ENCODE measurements at regions not wholly inside any gene's neighbourhood (a gene's known extent, or its start where the extent isn't known, plus 50 kb on each side); places are given as distances from the start of the nearest gene placed in this dataset.

GRCh38 chr13:34512817-34513216 is 429.3 kb upstream of the NBEA start:
- DNase-seq, result no peak

DNA sequence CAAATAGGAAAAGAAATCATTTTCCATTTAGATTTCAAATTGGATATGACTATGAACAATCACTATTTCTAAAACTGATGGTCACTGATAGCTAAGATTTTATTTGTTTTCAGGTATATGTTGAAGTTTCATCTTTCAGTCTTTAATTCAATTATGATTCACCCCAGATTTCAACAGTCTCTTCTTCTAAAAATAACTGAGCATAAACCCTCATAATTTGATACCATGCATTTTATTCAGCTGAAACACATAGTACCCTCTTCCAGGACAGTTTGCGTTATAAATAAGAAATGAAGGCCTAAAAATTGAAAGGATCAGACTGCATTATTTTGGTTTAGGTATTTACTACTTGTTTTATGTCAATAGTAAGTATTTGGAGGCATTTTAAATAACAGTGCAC is 428.5 kb upstream of the NBEA start:
- DNase-seq, result no peak

DNA sequence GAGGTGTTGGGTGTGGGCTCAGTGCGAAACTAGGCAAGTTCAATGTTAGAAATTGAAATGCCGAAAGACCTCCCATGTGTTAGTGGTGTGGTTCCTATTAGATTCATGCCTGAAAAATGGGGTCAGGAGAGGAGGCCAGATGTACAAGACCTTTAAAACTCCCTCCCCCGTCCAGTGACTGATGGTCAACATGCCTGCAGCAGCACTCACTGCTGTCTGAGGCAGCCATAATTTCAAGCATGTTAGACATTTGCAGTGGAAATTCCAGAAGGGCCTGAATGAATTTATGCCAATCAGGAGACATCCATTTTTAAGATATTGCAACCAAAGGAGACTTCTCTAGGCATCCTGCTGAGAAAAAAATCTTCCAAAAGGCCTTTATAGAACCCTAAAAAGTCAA is 426.9 kb upstream of the NBEA start:
- no peak for DNase-seq

GRCh38 chr13:34521171-34521570 is 420.9 kb upstream of the NBEA start:
- no peak for DNase-seq

- no peak for DNase-seq
These were observed 419.3 kb upstream of the NBEA start for GRCh38 chr13:34522808-34523207.

DNA sequence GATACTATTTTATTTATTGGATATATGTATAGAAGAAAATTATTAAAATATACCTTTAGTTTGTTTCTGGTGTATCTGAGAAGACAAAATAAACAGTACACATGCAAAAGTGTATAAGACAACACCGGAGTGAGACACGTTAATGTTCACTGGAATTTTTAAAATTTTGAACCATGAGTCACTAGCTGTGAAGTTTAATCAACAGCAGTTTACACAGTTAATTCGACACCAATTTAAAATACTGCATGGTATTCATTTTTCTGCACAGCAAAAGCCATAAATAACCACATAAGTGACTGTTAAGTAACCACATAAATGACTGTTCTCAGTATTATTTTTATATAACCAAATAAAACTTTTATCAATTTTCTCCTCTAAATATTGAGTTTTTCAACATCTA is 418.7 kb upstream of the NBEA start:
- no peak for DNase-seq

GRCh38 chr13:34533941-34534340 is 408.1 kb upstream of the NBEA start:
- DNase-seq, result no peak

DNA sequence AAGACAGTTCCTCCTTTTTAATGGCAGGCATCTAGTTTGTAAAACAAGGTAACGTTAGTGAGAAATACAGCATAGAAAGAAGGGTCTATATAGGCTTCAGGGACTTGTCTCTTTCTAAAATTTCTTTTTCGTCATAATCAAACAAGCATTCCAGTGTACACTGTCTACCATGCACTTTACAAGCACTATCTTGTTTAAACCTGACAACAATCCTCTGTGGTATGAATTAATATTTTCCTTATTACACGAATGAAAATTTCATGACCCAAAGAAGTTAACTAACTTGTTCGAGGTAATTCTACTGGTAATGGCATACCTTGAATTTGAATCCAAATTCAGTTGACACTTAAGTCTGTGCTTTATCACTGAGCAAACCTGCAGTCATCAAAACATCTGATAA is 399.7 kb upstream of the NBEA start:
- DNase-seq, result no peak

DNA sequence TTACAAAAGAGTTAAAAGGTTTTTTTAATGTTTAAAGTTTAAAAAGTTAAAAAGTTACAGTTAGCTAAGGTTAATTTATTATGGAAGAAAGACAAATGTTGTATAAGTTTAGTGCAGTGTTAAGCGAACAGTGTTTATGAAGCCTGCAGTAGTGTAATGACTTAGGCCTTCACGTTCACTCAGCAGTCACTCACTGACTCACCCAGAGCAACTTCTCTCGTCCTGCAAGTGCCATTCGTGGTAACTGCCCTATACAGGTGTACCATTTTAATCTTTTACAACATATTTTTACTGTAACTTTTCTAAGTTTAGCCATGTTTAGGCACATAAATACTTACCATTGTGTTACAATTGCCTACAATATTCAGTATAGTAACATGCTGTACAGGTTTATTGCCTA is 398.2 kb upstream of the NBEA start:
- no peak for DNase-seq

DNA sequence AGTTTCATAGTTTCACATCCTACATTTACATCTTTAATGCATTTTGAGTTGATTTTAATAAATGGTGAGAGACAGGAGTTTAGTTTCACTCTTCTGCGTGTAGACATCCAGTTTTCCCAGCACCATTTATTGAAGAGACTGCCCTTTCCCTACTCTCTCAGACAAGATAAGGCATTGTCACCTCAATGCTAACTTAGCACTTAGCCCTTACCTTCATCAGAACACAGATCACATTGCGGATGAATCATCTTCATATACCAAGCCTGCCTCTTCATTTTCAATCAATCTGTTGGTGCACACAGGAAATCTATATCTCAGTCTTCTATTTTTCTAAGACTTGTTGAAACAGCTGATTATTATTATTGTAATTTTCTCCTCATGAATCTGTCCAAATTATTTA is 396.6 kb upstream of the NBEA start:
- DNase-seq, result no peak

DNA sequence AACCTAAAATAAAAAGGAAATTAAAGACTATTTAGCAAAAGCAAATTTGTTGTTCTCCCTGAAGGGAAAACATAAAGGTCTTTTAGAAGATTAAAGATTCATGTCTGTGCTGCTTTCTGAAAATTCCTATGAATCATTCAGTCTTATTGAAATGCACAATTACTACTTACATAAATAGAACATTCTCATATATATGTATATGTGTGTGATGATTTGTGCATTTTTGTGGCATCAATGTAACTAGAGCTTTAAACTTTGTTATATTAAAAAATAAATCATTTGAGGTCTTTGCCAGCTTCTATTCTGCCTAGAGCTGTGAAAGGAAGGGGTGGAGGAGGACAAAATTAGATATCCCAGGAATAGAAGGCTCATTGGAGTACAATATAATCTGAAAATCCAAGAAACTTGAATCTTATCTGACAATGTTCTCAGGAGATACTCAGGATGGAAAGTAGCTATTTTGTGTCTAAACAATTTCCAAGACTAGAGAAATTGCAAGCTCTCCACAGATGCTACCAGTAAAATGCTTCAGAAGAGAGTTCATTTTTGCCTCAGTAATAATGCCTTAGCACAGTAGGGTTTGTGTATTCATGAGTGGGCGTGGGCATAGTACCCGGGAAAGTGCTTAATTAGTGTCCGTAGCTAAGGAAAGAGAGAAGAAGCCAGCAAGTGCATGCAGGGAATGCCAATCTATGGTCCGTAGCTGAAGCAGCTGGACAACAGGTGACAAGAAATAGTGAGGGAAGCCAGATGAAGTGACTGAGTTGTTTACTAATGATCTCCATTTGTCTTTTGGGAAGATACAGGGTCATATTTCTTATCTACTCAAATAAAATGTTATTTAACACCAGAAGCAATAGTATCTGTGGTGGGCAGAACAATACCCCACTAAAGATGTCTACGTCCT is 395.5 kb upstream of the NBEA start:
- no peak for DNase-seq

DNA sequence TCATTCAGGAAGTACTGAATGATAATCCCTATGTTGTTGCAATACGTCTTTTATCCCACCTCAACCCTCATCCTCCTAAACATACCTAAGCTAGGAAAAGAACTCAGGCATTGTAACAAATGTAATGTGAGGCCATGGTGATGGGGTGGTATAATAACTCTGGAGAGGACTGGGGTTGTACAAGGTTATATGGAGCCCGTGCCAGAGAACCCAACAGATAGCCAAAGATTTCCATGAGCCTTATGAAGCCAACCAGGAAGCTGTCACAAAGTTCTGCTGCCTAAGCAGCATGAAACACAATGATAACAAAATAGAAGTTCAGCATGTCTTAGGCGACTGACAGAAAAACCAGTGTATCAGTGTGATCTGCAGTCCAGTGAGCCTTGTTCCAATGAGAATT is 394.1 kb upstream of the NBEA start:
- DNase-seq, result no peak

GRCh38 chr13:34553376-34553775 is 388.7 kb upstream of the NBEA start:
- DNase-seq, result no peak

DNA sequence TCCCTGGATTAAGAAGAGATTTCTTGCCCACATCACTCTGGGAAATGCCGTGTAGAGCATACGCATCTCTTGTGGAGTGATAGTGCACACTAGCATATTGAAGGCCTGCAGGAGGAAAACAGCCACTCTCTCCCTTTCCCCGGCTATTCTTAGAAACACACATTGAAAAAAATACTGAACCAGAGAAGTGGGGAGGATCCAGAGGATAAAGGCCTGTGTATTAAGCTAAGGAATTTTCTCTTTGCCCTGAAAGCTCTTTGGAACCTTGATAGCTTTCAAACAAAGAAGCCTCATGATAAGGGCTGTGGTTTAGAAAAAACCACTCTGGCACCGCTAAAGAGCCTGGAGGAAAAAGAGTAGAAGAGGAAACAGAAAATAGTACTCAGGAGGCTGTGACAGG is 386.1 kb upstream of the NBEA start:
- DNase-seq, result no peak

DNA sequence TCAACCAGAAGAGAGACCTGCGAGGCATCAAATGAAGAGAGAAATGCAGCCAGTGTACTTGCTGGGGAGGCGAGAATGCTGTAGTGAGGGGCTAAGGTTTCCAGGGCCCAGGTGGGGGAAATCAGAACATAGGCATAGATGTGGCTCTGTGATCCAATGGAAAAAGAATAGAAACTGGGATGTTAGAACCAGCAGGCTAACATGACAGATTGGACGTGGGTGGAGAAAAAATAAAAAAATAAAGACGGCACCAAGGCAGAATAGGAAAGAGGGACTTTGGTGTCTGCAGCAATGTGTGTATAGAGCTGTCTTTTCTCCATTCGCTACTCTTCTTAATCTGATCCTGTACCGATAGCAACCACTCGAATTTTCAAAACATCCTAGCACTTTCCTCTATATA is 381.0 kb upstream of the NBEA start:
- DNase-seq, result no peak

GRCh38 chr13:34567597-34567996 is 374.5 kb upstream of the NBEA start:
- no peak for DNase-seq

- DNase-seq, result no peak
These were observed 371.2 kb upstream of the NBEA start for GRCh38 chr13:34570698-34571353.

GRCh38 chr13:34571716-34572115 is 370.4 kb upstream of the NBEA start:
- DNase-seq, result no peak

DNA sequence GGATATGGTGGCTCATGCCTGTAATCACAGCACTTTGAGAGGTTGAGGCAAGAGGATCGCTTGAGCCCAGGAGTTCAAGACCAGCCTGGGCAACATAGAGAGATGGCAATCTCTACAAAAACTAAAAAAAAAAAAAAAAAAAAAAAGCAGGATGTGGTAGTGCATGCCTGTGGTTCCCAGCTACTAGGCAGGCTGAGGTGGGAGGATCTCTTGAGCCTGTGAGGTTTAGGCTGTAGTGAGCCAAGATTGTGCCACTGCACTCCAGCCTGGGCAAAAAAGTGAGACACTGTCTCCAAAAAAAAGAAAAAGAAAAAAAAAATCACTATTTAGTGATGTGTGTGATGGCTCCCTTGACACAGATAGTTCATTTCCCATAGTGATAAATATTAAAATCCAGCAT is 365.0 kb upstream of the NBEA start:
- no peak for DNase-seq

DNA sequence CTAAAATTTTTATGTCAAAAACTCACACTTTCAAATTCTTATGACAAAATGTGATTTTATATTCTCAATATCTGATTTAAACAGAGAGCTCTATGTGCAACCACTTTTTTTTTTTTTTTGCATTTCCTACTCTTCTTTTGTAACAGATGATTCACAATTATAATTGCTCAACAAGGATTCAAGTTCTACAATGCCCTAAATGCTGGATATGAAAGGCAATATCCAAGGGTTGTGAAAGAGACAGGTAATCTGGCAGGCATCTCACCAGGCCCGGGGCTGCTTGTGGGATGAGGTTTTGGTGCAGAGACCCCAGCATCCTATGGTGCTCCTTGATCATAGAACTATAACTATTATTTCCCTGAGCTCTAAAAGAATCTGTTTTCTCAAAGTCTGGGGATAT is 363.6 kb upstream of the NBEA start:
- DNase-seq, result no peak

DNA sequence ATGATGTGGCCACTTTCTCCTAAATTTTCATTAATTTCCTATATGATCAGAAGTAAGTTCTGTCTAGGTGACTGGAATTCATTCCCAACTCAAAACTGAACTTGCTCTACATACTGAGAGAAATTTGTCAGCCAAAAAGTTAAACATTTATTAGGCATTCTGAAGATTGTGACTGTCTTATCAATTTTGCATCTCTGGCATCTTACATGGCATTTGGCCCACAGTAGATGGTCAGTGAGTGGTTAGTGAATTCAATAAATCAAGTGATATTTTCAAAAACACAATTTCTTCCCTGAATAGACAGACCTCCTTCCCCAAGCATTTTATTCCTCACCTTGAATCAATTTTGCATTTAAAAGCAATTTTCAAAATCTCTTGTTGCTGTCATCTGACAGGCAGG is 363.2 kb upstream of the NBEA start:
- no peak for DNase-seq

GRCh38 chr13:34583181-34583580 is 358.9 kb upstream of the NBEA start:
- no peak for DNase-seq

GRCh38 chr13:34587576-34587975 is 354.5 kb upstream of the NBEA start:
- no peak for DNase-seq

GRCh38 chr13:34588362-34588761 is 353.7 kb upstream of the NBEA start:
- DNase-seq, result no peak

DNA sequence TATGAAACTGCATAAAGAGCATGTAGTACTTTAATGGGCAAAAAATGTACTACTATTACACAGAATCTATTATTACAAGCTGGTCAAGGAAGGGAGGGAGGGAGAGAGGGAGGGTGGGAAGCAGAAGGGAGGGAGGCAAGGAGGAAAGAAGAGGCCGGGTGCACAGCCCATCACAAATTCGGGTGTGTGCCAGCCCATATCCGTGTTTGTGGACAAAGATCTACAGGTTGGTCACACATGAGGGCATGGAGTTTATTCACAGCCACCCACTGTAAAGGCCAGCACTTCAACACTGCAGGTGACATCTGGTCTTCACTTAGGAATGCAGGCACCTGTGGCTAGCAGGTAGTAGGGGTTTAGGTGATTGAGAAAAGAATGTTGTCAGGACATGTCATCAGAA is 352.5 kb upstream of the NBEA start:
- DNase-seq, result no peak

All from NCI-H1930 (cell line).